ENCODE measurements at regions not wholly inside any gene's neighbourhood (a gene's known extent, or its start where the extent isn't known, plus 50 kb on each side); places are given as distances from the start of the nearest gene placed in this dataset.

DNA sequence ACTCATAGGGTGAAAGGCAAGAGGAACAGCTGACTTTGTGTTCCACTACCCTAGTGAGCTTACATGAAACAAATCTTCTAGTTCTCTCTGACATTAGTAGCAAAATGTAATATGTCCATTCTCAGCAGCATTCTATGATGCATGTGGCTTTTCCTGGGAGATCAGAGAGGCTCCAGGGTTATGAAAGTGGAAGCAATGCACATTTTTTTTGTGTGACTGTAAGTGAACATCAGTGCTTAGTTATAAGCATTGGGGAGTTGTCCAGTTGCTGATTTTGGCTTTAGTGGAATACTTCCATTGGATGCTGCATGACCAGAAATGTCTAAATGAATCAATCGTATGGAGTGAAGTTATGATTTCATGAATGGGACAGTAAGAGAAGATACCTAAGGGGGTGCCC is 255.9 kb downstream of the FAT3 start:
- CTCF ChIA-PET, result no interaction called here
- Mint-ChIP-seq H3K4me3 (no peak overlapping the region), H3K27ac (no peak overlapping the region), H3K27me3 (no peaks in the 10 kb centered on the region), H3K4me1 (no peaks in the 10 kb centered on the region), H3K9me3 (no peaks in the 10 kb centered on the region), H3K36me3 (ENCODE audit: low read depth) (no peaks in the 10 kb centered on the region)
- POLR2A ChIA-PET, result no interaction called here
- TF ChIP-seq, protein P1, sequence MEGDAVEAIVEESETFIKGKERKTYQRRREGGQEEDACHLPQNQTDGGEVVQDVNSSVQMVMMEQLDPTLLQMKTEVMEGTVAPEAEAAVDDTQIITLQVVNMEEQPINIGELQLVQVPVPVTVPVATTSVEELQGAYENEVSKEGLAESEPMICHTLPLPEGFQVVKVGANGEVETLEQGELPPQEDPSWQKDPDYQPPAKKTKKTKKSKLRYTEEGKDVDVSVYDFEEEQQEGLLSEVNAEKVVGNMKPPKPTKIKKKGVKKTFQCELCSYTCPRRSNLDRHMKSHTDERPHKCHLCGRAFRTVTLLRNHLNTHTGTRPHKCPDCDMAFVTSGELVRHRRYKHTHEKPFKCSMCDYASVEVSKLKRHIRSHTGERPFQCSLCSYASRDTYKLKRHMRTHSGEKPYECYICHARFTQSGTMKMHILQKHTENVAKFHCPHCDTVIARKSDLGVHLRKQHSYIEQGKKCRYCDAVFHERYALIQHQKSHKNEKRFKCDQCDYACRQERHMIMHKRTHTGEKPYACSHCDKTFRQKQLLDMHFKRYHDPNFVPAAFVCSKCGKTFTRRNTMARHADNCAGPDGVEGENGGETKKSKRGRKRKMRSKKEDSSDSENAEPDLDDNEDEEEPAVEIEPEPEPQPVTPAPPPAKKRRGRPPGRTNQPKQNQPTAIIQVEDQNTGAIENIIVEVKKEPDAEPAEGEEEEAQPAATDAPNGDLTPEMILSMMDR (IDR thresholded peaks at IDR 0.05), result no peak
- no peak for ATAC-seq (ENCODE audit: low read depth)
- intact Hi-C loops (cut with micrococcal nuclease), result no loop called here
- no peak for DNase-seq

DNA sequence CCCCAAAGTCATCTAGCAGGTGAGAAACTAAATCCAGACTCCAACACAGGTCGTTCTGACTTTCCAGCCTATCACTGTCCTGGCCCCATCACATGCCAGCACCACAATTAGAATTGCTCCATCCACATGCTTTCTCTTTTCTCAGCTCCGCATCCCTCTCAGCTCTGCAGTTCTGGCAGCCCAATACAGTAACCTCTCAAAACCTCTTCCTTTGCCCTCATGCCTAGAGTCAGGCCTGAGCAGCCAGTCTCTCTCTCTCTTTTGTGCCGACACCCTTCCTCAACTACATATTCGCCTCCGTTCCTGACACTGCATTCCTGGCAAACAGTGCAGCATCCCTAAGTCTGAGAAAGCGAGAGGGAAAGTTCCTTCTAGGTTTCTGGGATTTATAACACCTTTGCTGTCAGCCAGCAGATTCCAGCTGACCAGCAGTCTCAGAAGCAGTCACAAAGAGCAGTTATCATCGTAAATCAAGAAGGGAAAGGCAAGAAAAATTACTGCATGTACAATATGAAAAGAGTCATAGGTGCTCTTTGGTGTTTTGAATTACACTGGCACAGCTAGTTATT is 258.0 kb downstream of the FAT3 start:
- ATAC-seq (ENCODE audit: low read depth), result no peak

DNA sequence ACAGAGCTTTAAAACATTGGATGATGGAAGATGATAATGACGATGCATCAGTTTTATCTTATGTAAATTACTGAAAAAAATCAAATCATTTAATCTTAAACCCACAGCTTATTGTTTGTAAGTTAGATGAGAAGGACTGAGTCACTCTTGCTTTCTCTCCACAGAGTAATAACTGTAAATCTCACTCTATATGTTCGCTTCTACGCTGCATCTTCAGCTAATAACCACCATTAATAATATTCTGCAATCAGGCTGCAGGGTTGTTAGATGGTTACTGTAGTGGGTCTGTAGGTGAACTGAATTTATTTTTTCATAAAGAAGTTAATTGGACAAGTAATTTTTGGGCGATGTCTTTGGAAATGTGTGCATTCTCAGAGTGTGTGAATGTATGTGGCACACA is 260.0 kb downstream of the FAT3 start:
- Mint-ChIP-seq H3K4me1 (no peaks in the 10 kb centered on the region), H3K4me3 (no peak overlapping the region), H3K36me3 (ENCODE audit: low read depth) (no peaks in the 10 kb centered on the region), H3K27ac (no peak overlapping the region), H3K27me3 (no peaks in the 10 kb centered on the region), H3K9me3 (no peaks in the 10 kb centered on the region)
- ChIA-PET CTCF (no interaction called here), POLR2A (no interaction called here)
- no peak for ATAC-seq (ENCODE audit: low read depth)
- intact Hi-C loops (cut with micrococcal nuclease), result no loop called here
- DNase-seq, result no peak
- TF ChIP-seq, protein P1 (IDR thresholded peaks at IDR 0.05), result no peak

More for the DNA sequence above, 258.0 kb downstream of the FAT3 start:
- H3K9me3 Mint-ChIP-seq, result no peaks in the 10 kb centered on the region
- TF ChIP-seq, protein P1 (IDR thresholded peaks at IDR 0.05), result no peak
- H3K27ac Mint-ChIP-seq, result no peak overlapping the region
- intact Hi-C loops (cut with micrococcal nuclease), result no loop called here
- POLR2A ChIA-PET, result no interaction called here
- H3K27me3 Mint-ChIP-seq, result no peaks in the 10 kb centered on the region
- no peaks in the 10 kb centered on the region for H3K4me1 Mint-ChIP-seq
- H3K36me3 Mint-ChIP-seq (ENCODE audit: low read depth), result no peaks in the 10 kb centered on the region
- CTCF ChIA-PET, result no interaction called here
- DNase-seq, result no peak
- H3K4me3 Mint-ChIP-seq, result no peak overlapping the region

DNA sequence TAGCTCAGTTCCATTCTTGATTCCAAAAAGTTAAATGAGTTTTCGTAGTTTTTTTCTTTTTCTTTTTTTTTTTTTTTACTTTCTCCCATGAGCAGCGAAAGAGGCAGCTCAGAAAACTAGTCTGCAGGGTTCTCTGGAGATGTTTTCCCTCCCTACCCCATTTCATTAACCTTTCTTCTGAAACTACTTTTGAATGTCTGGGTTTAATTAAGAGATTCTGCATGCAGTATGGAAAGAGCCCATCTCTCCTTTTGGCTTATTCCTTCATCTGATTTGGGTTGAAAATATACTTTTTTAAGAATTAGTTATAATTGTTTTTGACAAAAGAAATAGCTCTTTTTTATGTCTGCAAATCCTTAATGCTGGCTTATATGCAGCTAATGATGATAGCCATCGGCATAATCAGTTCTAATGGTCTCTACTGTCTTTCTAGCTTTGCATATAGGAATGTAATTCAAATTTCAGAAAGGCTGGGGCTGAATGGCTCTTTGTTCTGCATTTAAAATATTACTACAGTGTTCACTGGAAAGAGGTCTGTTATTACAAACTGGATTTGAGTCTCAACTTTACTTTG is 265.3 kb downstream of the FAT3 start:
- H3K27ac Mint-ChIP-seq, result no peak overlapping the region
- CTCF ChIA-PET, result no interaction called here
- no peaks in the 10 kb centered on the region for H3K36me3 Mint-ChIP-seq (ENCODE audit: low read depth)
- H3K4me3 Mint-ChIP-seq, result no peak overlapping the region
- ATAC-seq (ENCODE audit: low read depth), result no peak
- POLR2A ChIA-PET, result no interaction called here
- no peak for DNase-seq
- no peaks in the 10 kb centered on the region for H3K27me3 Mint-ChIP-seq
- no peaks in the 10 kb centered on the region for H3K9me3 Mint-ChIP-seq
- intact Hi-C loops (cut with micrococcal nuclease), result loop anchor here (5.0 kb wide), 1 partner anchor 52 kb away; no protein-coding TSS in a partner anchor
- TF ChIP-seq, protein P1 (IDR thresholded peaks at IDR 0.05), result no peak
- H3K4me1 Mint-ChIP-seq, result no peaks in the 10 kb centered on the region

DNA sequence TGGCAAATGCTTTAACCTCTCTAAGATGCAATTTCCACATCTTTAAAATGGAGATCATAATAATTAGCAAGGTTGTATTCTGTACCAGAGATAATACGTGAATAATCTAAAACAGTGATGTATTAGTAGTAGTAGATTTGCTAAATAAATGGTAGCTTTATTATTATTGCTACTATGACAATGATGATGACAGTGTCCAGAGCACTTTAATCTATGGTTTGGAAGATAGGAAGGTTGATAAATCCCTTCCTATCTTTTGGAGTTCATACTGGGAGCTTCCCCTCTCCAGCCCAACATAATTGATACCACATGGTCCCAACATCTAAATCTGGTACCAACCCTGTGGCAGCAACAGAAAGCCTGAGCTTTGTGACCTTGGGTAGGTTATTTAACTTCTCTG is 267.8 kb downstream of the FAT3 start:
- no peaks in the 10 kb centered on the region for H3K9me3 Mint-ChIP-seq
- no peak overlapping the region for H3K27ac Mint-ChIP-seq
- TF ChIP-seq, protein P1 (IDR thresholded peaks at IDR 0.05), result no peak
- H3K27me3 Mint-ChIP-seq, result no peaks in the 10 kb centered on the region
- ChIA-PET CTCF (no interaction called here), POLR2A (no interaction called here)
- H3K4me1 Mint-ChIP-seq, result no peaks in the 10 kb centered on the region
- intact Hi-C loops (cut with micrococcal nuclease), result loop anchor here (5.0 kb wide), 1 partner anchor 50 kb away; no protein-coding TSS in a partner anchor
- no peak for ATAC-seq (ENCODE audit: low read depth)
- no peak overlapping the region for H3K4me3 Mint-ChIP-seq
- no peak for DNase-seq
- H3K36me3 Mint-ChIP-seq (ENCODE audit: low read depth), result no peaks in the 10 kb centered on the region

All from activated B cell treated with CpG ODN at 0.5 μM for 24 hours (primary cell).